ENCODE measurements at regions not wholly inside any gene's neighbourhood (a gene's known extent, or its start where the extent isn't known, plus 50 kb on each side); places are given as distances from the start of the nearest gene placed in this dataset.

DNA sequence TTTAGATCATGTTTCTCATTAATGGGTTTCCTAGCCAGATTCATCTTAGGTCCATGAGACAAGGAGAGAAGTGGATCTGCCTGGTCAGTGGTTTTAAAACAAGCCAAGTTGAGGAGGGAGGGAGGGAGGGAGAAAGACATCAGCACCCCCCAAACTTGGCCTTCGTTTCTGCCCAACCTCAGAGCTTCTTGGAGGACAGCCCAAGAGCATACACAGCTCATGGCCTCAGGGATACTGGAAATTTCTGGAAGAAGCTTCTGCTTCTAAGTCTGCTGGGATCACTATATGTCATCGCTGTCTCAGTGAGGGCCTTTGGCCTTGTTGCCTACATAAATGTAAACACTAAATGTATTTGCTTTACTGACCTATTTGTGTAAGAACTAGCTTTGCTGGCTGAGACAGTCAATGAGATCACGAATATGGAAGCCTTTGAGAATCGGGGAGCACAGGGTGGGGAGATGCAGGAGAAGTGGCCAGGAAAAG is 375.1 kb downstream of the BUD13 start:
- Histone ChIP-seq H3K4me1 (ENCODE audit: control insufficient read depth in 2 of 3, insufficient read depth in 2 of 3, low read depth in 1 of 3, low read length in 3 of 3) (no peaks in the 10 kb centered on the region), H3K36me3 (ENCODE audit: control insufficient read depth in 2 of 3, insufficient read depth in 3 of 3, low read length in 3 of 3) (no peaks in the 10 kb centered on the region), H3K27ac (ENCODE audit: low read depth in 2 of 2, low read length in 2 of 2) (no peak overlapping the region), H3K27me3 (ENCODE audit: control insufficient read depth, insufficient read depth, low read length) (no peaks in the 10 kb centered on the region), H3K9ac (ENCODE audit: low read length in 3 of 3) (no peak overlapping the region), H3K4me3 (ENCODE audit: low read length in 3 of 3) (no peak overlapping the region), H3K9me3 (ENCODE audit: control insufficient read depth in 2 of 3, insufficient read depth in 1 of 3, low read length in 3 of 3) (no peaks in the 10 kb centered on the region)
- TF ChIP-seq, protein P1, sequence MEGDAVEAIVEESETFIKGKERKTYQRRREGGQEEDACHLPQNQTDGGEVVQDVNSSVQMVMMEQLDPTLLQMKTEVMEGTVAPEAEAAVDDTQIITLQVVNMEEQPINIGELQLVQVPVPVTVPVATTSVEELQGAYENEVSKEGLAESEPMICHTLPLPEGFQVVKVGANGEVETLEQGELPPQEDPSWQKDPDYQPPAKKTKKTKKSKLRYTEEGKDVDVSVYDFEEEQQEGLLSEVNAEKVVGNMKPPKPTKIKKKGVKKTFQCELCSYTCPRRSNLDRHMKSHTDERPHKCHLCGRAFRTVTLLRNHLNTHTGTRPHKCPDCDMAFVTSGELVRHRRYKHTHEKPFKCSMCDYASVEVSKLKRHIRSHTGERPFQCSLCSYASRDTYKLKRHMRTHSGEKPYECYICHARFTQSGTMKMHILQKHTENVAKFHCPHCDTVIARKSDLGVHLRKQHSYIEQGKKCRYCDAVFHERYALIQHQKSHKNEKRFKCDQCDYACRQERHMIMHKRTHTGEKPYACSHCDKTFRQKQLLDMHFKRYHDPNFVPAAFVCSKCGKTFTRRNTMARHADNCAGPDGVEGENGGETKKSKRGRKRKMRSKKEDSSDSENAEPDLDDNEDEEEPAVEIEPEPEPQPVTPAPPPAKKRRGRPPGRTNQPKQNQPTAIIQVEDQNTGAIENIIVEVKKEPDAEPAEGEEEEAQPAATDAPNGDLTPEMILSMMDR (IDR thresholded peaks at IDR 0.05; ENCODE audit: borderline replicate concordance, extremely low read depth, insufficient read depth) = no peak
- DNase-seq (no peak), FAIRE-seq (no peak)
- intact Hi-C loops (cut with DNase I) = no loop called here

- TF ChIP-seq, protein P1 (IDR thresholded peaks at IDR 0.05; ENCODE audit: borderline replicate concordance, extremely low read depth, insufficient read depth) = no peak
- H3K36me3 ChIP-seq (ENCODE audit: control insufficient read depth in 2 of 3, insufficient read depth in 3 of 3, low read length in 3 of 3) = no peaks in the 10 kb centered on the region
- H3K27ac ChIP-seq (ENCODE audit: low read depth in 2 of 2, low read length in 2 of 2) = no peak overlapping the region
- H3K9me3 ChIP-seq (ENCODE audit: control insufficient read depth in 2 of 3, insufficient read depth in 1 of 3, low read length in 3 of 3) = no peaks in the 10 kb centered on the region
- no peaks in the 10 kb centered on the region for H3K4me1 ChIP-seq (ENCODE audit: control insufficient read depth in 2 of 3, insufficient read depth in 2 of 3, low read depth in 1 of 3, low read length in 3 of 3)
- no peak overlapping the region for H3K4me3 ChIP-seq (ENCODE audit: low read length in 3 of 3)
- intact Hi-C loops (cut with DNase I) = no loop called here
- no peak overlapping the region for H3K9ac ChIP-seq (ENCODE audit: low read length in 3 of 3)
- no peak for FAIRE-seq
- no peaks in the 10 kb centered on the region for H3K27me3 ChIP-seq (ENCODE audit: control insufficient read depth, insufficient read depth, low read length)
- DNase-seq = no peak
These were observed 376.5 kb downstream of the BUD13 start for GRCh38 chr11:116396331-116396730.

DNA sequence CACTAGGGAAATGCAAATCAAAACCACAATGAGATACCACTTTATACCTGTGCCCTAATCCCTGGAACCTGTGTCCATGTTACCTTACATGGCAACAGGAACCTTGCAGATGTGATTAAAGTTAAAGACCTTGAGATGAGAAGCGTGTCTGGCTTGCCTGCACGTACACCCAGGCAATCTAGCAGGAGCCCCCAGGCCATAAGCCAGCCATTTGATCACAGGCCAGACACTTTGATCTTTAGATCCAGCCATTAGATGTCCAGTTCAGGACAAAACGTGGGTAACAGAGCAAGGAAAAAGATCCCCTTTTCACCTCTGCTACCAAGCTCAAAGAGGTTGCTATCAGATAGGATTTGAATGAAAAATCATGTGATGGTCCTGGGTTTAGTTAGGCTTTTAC is 378.8 kb downstream of the BUD13 start:
- H3K4me3 ChIP-seq (ENCODE audit: low read length in 3 of 3) = no peak overlapping the region
- FAIRE-seq (no peak), DNase-seq (no peak)
- TF ChIP-seq, protein P1 (IDR thresholded peaks at IDR 0.05; ENCODE audit: borderline replicate concordance, extremely low read depth, insufficient read depth) = no peak
- no peaks in the 10 kb centered on the region for H3K36me3 ChIP-seq (ENCODE audit: control insufficient read depth in 2 of 3, insufficient read depth in 3 of 3, low read length in 3 of 3)
- H3K4me1 ChIP-seq (ENCODE audit: control insufficient read depth in 2 of 3, insufficient read depth in 2 of 3, low read depth in 1 of 3, low read length in 3 of 3) = no peaks in the 10 kb centered on the region
- no peak overlapping the region for H3K27ac ChIP-seq (ENCODE audit: low read depth in 2 of 2, low read length in 2 of 2)
- H3K9ac ChIP-seq (ENCODE audit: low read length in 3 of 3) = no peak overlapping the region
- intact Hi-C loops (cut with DNase I) = no loop called here
- H3K27me3 ChIP-seq (ENCODE audit: control insufficient read depth, insufficient read depth, low read length) = no peaks in the 10 kb centered on the region
- H3K9me3 ChIP-seq (ENCODE audit: control insufficient read depth in 2 of 3, insufficient read depth in 1 of 3, low read length in 3 of 3) = no peaks in the 10 kb centered on the region

DNA sequence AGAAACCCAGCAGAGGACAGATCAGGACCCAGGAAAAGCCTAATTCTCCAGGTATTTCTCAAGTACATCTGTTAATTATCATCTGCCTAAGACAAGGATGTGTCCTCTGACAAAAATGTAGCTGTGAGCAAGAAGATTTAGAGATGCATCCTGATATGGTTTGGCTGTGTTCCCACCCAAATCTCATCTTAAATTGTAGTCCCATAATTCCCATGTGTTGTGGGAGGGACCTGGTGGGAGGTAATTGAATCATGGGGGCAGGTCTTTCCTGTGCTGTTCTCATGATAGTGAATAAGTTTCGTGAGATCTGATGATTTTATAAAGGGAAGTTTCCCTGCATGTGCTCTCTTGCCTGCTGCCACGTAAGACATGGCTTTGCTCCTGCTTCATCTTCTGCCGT is 381.8 kb downstream of the BUD13 start:
- no peaks in the 10 kb centered on the region for H3K36me3 ChIP-seq (ENCODE audit: control insufficient read depth in 2 of 3, insufficient read depth in 3 of 3, low read length in 3 of 3)
- no peak overlapping the region for H3K4me3 ChIP-seq (ENCODE audit: low read length in 3 of 3)
- no peak overlapping the region for H3K9ac ChIP-seq (ENCODE audit: low read length in 3 of 3)
- H3K9me3 ChIP-seq (ENCODE audit: control insufficient read depth in 2 of 3, insufficient read depth in 1 of 3, low read length in 3 of 3) = no peaks in the 10 kb centered on the region
- no peaks in the 10 kb centered on the region for H3K4me1 ChIP-seq (ENCODE audit: control insufficient read depth in 2 of 3, insufficient read depth in 2 of 3, low read depth in 1 of 3, low read length in 3 of 3)
- intact Hi-C loops (cut with DNase I) = no loop called here
- DNase-seq (no peak), FAIRE-seq (no peak)
- H3K27me3 ChIP-seq (ENCODE audit: control insufficient read depth, insufficient read depth, low read length) = no peaks in the 10 kb centered on the region
- TF ChIP-seq, protein P1 (IDR thresholded peaks at IDR 0.05; ENCODE audit: borderline replicate concordance, extremely low read depth, insufficient read depth) = no peak
- H3K27ac ChIP-seq (ENCODE audit: low read depth in 2 of 2, low read length in 2 of 2) = no peak overlapping the region
